Hematopoietic multipotent progenitor cell treated with erythropoietin and hydrocortisone succinate and interleukin-3 and kit ligand, for 4 days (in vitro differentiated cells): ENCODE measurements at regions not wholly inside any gene's neighbourhood (a gene's known extent, or its start where the extent isn't known, plus 50 kb on each side); places are given as distances from the start of the nearest gene placed in this dataset.
"Not testable (repeated sequence)": the region's sequence is repeated elsewhere in the genome, so short reads cannot be mapped to it uniquely, and the experiment has no call there.

Experiments used
- DNase-seq: peaks from one replicate; pipeline ENCODE4 v3.0.0-alpha.2; 2015

- DNase-seq, result peak; percentile 91
Observed at GRCh38 chr15:31488437-31489204, 162.0 kb downstream of the KLF13 start.

- DNase-seq, result no peak
Observed at GRCh38 chr15:31489281-31489680, 162.6 kb downstream of the KLF13 start.

GRCh38 chr15:31489801-31490646, 163.4 kb downstream of the KLF13 start:
- DNase-seq, result peak; percentile 80

GRCh38 chr15:31494786-31495185, 168.2 kb downstream of the KLF13 start:
- no peak for DNase-seq

GRCh38 chr15:31495281-31495680, 168.6 kb downstream of the KLF13 start:
- no peak for DNase-seq

- no peak for DNase-seq
Observed at GRCh38 chr15:31497838-31498237, 171.2 kb downstream of the KLF13 start.

GRCh38 chr15:31498329-31498728, 171.7 kb downstream of the KLF13 start:
- no peak for DNase-seq

- DNase-seq, result no peak
Observed at GRCh38 chr15:31498756-31499155, 172.1 kb downstream of the KLF13 start.

- DNase-seq, result no peak
Observed at GRCh38 chr15:31499236-31499952, 172.8 kb downstream of the KLF13 start.

- no peak for DNase-seq
Observed at GRCh38 chr15:31499953-31500765, 173.5 kb downstream of the KLF13 start.

- DNase-seq, result no peak
Observed at GRCh38 chr15:31500766-31501449, 174.3 kb downstream of the KLF13 start.

GRCh38 chr15:31501536-31502157, 175.0 kb downstream of the KLF13 start:
- no peak for DNase-seq

GRCh38 chr15:31502541-31503229, 176.1 kb downstream of the KLF13 start:
- DNase-seq, result no peak

- DNase-seq, result no peak
Observed at GRCh38 chr15:31503256-31503655, 176.6 kb downstream of the KLF13 start.

GRCh38 chr15:31503758-31504461, 177.3 kb downstream of the KLF13 start:
- no peak for DNase-seq

GRCh38 chr15:31504462-31504839, 177.8 kb downstream of the KLF13 start:
- DNase-seq, result no peak

GRCh38 chr15:31507573-31507972, 180.9 kb downstream of the KLF13 start:
- not testable (repeated sequence) for DNase-seq

- no peak for DNase-seq
Observed at GRCh38 chr15:31508656-31509055, 182.0 kb downstream of the KLF13 start.

- no peak for DNase-seq
Observed at GRCh38 chr15:31510057-31510456, 183.4 kb downstream of the KLF13 start.

GRCh38 chr15:31511707-31512310, 185.2 kb downstream of the KLF13 start:
- DNase-seq, result no peak
